ENCODE measurements at regions not wholly inside any gene's neighbourhood (a gene's known extent, or its start where the extent isn't known, plus 50 kb on each side); places are given as distances from the start of the nearest gene placed in this dataset.

DNA sequence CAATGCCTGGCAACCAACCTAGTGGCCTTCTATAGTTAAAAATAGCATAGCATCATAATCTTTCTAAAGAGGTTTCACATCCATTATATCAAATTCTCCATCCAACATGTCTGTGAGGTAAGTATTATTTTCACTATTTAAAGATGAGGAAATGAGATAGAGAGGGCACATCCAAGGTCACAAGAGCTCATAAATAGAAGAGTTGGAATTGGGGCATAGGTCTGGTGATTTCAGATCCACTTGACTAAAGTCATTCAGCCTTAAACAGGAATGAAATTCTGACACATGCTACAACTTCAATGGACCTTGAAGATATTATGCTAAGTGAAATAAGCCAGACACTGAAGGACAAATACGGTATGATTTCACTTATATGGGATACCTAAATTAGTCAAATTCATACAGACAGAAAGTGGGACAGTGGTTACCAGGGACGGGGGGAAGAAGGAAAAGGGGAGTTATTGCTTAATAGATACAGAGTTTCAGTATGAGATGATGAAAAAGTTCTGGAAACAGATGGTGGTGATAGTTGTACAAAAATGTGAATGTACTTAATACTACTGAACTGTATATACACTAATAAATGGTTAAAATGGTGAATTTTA is 259.6 kb upstream of the NR4A3 start:
- H3K9me3 ChIP-seq (ENCODE audit: low read length), result peaks cover 8% of the 10 kb centered on the region; the same call in 1 of the 2 replicates

DNA sequence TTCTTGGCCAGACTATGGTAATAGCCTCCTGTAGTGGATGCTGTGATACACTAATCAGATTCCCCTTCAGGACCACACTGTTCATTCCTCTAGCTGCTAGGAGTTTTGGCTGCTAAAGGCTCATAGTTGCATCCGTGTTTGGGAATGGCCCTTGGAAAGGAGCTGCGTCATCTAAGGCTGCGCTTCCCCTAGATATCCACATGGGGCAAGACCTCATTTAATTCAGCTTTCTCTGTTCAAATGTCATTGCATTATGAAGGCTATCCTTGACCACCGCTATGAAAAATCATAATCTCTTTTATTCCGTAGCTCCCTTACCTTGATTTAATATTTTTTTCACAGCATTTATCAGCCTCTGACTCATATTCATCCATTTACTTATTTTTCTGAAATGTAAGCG is 258.3 kb upstream of the NR4A3 start:
- Histone ChIP-seq H3K9me2 (ENCODE audit: low read depth, low read length) (no peaks in the 10 kb centered on the region), H2AFZ (ENCODE audit: low read length) (no peak overlapping the region), H3K4me1 (ENCODE audit: insufficient read depth, low read length, severe bottlenecking) (no peaks in the 10 kb centered on the region), H3K4me3 (ENCODE audit: low read depth, low read length, poor library complexity, severe bottlenecking) (no peak overlapping the region), H3K4me2 (ENCODE audit: low read length) (no peak overlapping the region), H3K9me3 (ENCODE audit: low read length) (no peaks in the 10 kb centered on the region), H3K9ac (ENCODE audit: low read length) (no peak overlapping the region), H3K27ac (ENCODE audit: low read depth, low read length, poor library complexity, severe bottlenecking) (no peak overlapping the region), H3F3A (ENCODE audit: insufficient read depth, low read length) (no peaks in the 10 kb centered on the region), H3K79me2 (ENCODE audit: insufficient read depth, low read length) (no peaks in the 10 kb centered on the region), H3K27me3 (ENCODE audit: insufficient read depth, low read length) (no peaks in the 10 kb centered on the region), H4K20me1 (ENCODE audit: insufficient read depth, low read length) (no peaks in the 10 kb centered on the region), H3K36me3 (ENCODE audit: insufficient read depth, low read length) (no peaks in the 10 kb centered on the region)
- no peak for TF ChIP-seq EZH2 (IDR thresholded peaks at IDR 0.05; ENCODE audit: borderline replicate concordance, low read length)
- TF ChIP-seq, protein P1, sequence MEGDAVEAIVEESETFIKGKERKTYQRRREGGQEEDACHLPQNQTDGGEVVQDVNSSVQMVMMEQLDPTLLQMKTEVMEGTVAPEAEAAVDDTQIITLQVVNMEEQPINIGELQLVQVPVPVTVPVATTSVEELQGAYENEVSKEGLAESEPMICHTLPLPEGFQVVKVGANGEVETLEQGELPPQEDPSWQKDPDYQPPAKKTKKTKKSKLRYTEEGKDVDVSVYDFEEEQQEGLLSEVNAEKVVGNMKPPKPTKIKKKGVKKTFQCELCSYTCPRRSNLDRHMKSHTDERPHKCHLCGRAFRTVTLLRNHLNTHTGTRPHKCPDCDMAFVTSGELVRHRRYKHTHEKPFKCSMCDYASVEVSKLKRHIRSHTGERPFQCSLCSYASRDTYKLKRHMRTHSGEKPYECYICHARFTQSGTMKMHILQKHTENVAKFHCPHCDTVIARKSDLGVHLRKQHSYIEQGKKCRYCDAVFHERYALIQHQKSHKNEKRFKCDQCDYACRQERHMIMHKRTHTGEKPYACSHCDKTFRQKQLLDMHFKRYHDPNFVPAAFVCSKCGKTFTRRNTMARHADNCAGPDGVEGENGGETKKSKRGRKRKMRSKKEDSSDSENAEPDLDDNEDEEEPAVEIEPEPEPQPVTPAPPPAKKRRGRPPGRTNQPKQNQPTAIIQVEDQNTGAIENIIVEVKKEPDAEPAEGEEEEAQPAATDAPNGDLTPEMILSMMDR (IDR thresholded peaks at IDR 0.05; ENCODE audit: low read length), result peak; percentile 7; the same call in 1 of the 2 replicates

More for the DNA sequence above, 259.6 kb upstream of the NR4A3 start:
- Histone ChIP-seq H3K9me2 (ENCODE audit: low read depth, low read length) (no peaks in the 10 kb centered on the region), H3K9ac (ENCODE audit: low read length) (no peak overlapping the region), H2AFZ (ENCODE audit: low read length) (no peak overlapping the region), H3K4me1 (ENCODE audit: insufficient read depth, low read length, severe bottlenecking) (no peaks in the 10 kb centered on the region), H4K20me1 (ENCODE audit: insufficient read depth, low read length) (no peaks in the 10 kb centered on the region), H3K27me3 (ENCODE audit: insufficient read depth, low read length) (no peaks in the 10 kb centered on the region; the same call in 1 of the 2 replicates), H3K79me2 (ENCODE audit: insufficient read depth, low read length) (no peaks in the 10 kb centered on the region), H3K36me3 (ENCODE audit: insufficient read depth, low read length) (no peaks in the 10 kb centered on the region), H3F3A (ENCODE audit: insufficient read depth, low read length) (no peaks in the 10 kb centered on the region), H3K4me2 (ENCODE audit: low read length) (no peak overlapping the region), H3K4me3 (ENCODE audit: low read depth, low read length, poor library complexity, severe bottlenecking) (no peak overlapping the region), H3K27ac (ENCODE audit: low read depth, low read length, poor library complexity, severe bottlenecking) (no peak overlapping the region)
- no peak for TF ChIP-seq EZH2 (IDR thresholded peaks at IDR 0.05; ENCODE audit: borderline replicate concordance, low read length)
- TF ChIP-seq, protein P1 (IDR thresholded peaks at IDR 0.05; ENCODE audit: low read length), result no peak

DNA sequence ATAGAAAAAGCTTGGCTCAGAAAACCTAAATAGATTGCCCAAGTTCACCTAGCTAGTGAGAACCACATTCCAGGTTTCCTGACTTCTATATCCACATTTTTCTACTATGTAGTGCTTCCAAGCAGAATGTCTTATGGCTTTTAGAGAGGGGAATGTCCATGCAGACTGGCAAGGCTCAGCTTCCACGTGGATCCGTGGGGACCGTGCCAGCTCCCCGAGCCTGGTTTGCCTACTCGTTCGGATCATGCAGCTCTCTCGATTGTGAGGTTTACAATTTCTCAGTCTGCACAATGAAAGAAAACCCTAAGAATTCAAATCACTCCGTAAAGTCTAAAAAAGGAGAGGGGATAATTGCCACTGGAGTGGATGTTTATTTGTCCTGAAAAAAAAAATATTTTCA is 256.5 kb upstream of the NR4A3 start:
- Histone ChIP-seq H3K9ac (ENCODE audit: low read length) (no peak overlapping the region), H3K4me2 (ENCODE audit: low read length) (no peak overlapping the region), H2AFZ (ENCODE audit: low read length) (no peak overlapping the region), H3K36me3 (ENCODE audit: insufficient read depth, low read length) (no peaks in the 10 kb centered on the region), H4K20me1 (ENCODE audit: insufficient read depth, low read length) (no peaks in the 10 kb centered on the region), H3K27me3 (ENCODE audit: insufficient read depth, low read length) (no peaks in the 10 kb centered on the region), H3K27ac (ENCODE audit: low read depth, low read length, poor library complexity, severe bottlenecking) (no peak overlapping the region), H3K9me2 (ENCODE audit: low read depth, low read length) (no peaks in the 10 kb centered on the region), H3K79me2 (ENCODE audit: insufficient read depth, low read length) (no peaks in the 10 kb centered on the region), H3K4me1 (ENCODE audit: insufficient read depth, low read length, severe bottlenecking) (no peaks in the 10 kb centered on the region), H3F3A (ENCODE audit: insufficient read depth, low read length) (no peaks in the 10 kb centered on the region), H3K4me3 (ENCODE audit: low read depth, low read length, poor library complexity, severe bottlenecking) (no peak overlapping the region), H3K9me3 (ENCODE audit: low read length) (no peaks in the 10 kb centered on the region)
- TF ChIP-seq, protein P1 (IDR thresholded peaks at IDR 0.05; ENCODE audit: low read length), result no peak
